ENCODE measurements at regions not wholly inside any gene's neighbourhood (a gene's known extent, or its start where the extent isn't known, plus 50 kb on each side); places are given as distances from the start of the nearest gene placed in this dataset.

DNA sequence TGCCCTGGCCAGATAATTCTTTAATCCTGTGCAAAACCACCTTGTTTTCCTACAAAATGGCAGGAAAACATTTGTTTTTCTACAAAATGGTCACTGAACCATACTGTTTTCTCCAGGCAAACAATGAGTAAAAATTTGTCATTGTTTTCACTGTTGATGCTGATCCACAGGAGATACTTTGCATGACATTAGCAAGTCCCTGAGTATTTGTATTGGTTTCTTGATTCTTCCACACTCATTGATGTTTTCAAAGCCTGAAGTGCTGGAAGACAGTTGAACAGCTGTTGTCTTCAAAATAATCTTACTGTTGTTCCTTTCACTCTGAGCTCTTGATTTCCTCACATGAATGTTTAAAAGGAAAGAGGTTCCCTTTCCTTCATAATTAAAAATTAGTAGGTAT lies 123.1 kb upstream of the HTR2A start:
- no peak overlapping the region for H3K27ac Mint-ChIP-seq (ENCODE audit: low read depth)

GRCh38 chr13:47017476-47017875 lies 120.6 kb upstream of the HTR2A start:
- Mint-ChIP-seq H3K36me3 (ENCODE audit: insufficient read depth) (no peaks in the 10 kb centered on the region), H3K4me1 (no peaks in the 10 kb centered on the region), H3K27me3 (no peaks in the 10 kb centered on the region), H3K9me3 (no peaks in the 10 kb centered on the region), H3K27ac (ENCODE audit: low read depth) (no peak overlapping the region), H3K4me3 (no peak overlapping the region)
- ATAC-seq (replicated peaks; ENCODE audit: extremely low read depth, poor library complexity, severe bottlenecking) (no peak), DNase-seq (ENCODE audit: low spot score in 2 of 2) (no peak)

More for the DNA sequence above, 123.1 kb upstream of the HTR2A start:
- no peak for ATAC-seq (replicated peaks; ENCODE audit: extremely low read depth, poor library complexity, severe bottlenecking)
- no peak overlapping the region for H3K4me3 Mint-ChIP-seq
- no peaks in the 10 kb centered on the region for H3K36me3 Mint-ChIP-seq (ENCODE audit: insufficient read depth)
- no peak for DNase-seq (ENCODE audit: low spot score in 2 of 2)
- H3K27me3 Mint-ChIP-seq: peaks cover 6% of the 10 kb centered on the region
- no peaks in the 10 kb centered on the region for H3K4me1 Mint-ChIP-seq
- H3K9me3 Mint-ChIP-seq: no peaks in the 10 kb centered on the region

DNA sequence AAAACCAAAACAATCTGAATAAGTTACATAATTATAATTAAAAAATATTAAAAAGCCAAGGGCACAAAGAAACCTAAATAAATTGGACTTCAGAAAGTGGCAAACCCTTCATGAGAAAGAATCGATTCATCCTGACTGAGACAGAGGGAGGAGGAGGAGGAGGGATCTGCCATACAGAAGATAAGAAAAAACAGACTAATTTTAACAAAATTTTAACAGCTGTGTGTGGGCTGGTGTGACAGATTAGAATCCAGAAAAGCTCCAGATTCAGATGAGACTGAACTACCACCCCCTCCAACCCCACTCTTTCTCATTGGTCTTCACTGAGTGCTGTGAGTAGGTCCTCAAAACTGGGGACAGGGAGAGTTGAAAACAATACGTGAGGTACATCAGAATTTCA lies 111.5 kb upstream of the HTR2A start:
- no peak overlapping the region for H3K27ac Mint-ChIP-seq (ENCODE audit: low read depth)
- DNase-seq (ENCODE audit: low spot score in 2 of 2) (no peak), ATAC-seq (replicated peaks; ENCODE audit: extremely low read depth, poor library complexity, severe bottlenecking) (no peak)
- peaks cover 19% of the 10 kb centered on the region for H3K27me3 Mint-ChIP-seq
- peaks cover 2% of the 10 kb centered on the region for H3K36me3 Mint-ChIP-seq (ENCODE audit: insufficient read depth)
- no peaks in the 10 kb centered on the region for H3K4me1 Mint-ChIP-seq
- no peaks in the 10 kb centered on the region for H3K9me3 Mint-ChIP-seq
- no peak overlapping the region for H3K4me3 Mint-ChIP-seq

GRCh38 chr13:47005756-47006414 lies 109.0 kb upstream of the HTR2A start:
- no peak overlapping the region for H3K4me3 Mint-ChIP-seq
- H3K9me3 Mint-ChIP-seq: no peaks in the 10 kb centered on the region
- peaks cover 2% of the 10 kb centered on the region for H3K36me3 Mint-ChIP-seq (ENCODE audit: insufficient read depth)
- H3K4me1 Mint-ChIP-seq: no peaks in the 10 kb centered on the region
- no peak for ATAC-seq (replicated peaks; ENCODE audit: extremely low read depth, poor library complexity, severe bottlenecking)
- H3K27me3 Mint-ChIP-seq: peaks cover 19% of the 10 kb centered on the region
- DNase-seq (ENCODE audit: low spot score in 2 of 2): no peak
- no peak overlapping the region for H3K27ac Mint-ChIP-seq (ENCODE audit: low read depth)

GRCh38 chr13:47004540-47004939 lies 107.7 kb upstream of the HTR2A start:
- Mint-ChIP-seq H3K27ac (ENCODE audit: low read depth) (no peak overlapping the region), H3K4me1 (no peaks in the 10 kb centered on the region)
- no peak for ATAC-seq (replicated peaks; ENCODE audit: extremely low read depth, poor library complexity, severe bottlenecking)

DNA sequence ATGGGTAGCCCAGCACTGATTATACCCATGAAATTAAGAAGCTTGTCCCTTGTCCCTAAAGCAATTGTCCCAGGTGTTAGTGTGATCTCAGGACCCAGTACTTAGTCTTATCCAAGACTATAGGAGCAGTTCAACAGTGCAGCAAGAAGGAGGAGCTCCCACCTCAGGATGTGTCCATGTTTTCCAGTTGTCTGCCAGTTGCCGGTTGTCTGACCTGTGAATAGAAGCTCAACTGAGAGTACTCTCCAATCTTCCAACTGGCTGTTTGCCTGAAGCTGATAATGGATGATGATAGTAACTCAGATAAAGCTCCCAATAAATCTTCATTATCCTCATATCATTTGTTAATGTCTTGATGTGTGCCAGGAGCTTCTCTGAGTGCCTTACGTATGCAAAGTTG lies 107.2 kb upstream of the HTR2A start:
- no peaks in the 10 kb centered on the region for H3K4me1 Mint-ChIP-seq
- ATAC-seq (replicated peaks; ENCODE audit: extremely low read depth, poor library complexity, severe bottlenecking) (no peak), DNase-seq (ENCODE audit: low spot score in 2 of 2) (no peak)
- no peaks in the 10 kb centered on the region for H3K9me3 Mint-ChIP-seq
- no peak overlapping the region for H3K27ac Mint-ChIP-seq (ENCODE audit: low read depth)
- peaks cover 19% of the 10 kb centered on the region for H3K27me3 Mint-ChIP-seq
- H3K36me3 Mint-ChIP-seq (ENCODE audit: insufficient read depth): no peaks in the 10 kb centered on the region
- no peak overlapping the region for H3K4me3 Mint-ChIP-seq

More at GRCh38 chr13:47004540-47004939, 107.7 kb upstream of the HTR2A start:
- Mint-ChIP-seq H3K27me3 (peaks cover 19% of the 10 kb centered on the region), H3K36me3 (ENCODE audit: insufficient read depth) (no peaks in the 10 kb centered on the region), H3K9me3 (no peaks in the 10 kb centered on the region), H3K4me3 (no peak overlapping the region)
- no peak for DNase-seq (ENCODE audit: low spot score in 2 of 2)

- H3K4me3 Mint-ChIP-seq: no peak overlapping the region
- no peaks in the 10 kb centered on the region for H3K4me1 Mint-ChIP-seq
- H3K27me3 Mint-ChIP-seq: peaks cover 14% of the 10 kb centered on the region
- no peak for ATAC-seq (replicated peaks; ENCODE audit: extremely low read depth, poor library complexity, severe bottlenecking)
- H3K9me3 Mint-ChIP-seq: no peaks in the 10 kb centered on the region
- H3K36me3 Mint-ChIP-seq (ENCODE audit: insufficient read depth): no peaks in the 10 kb centered on the region
- H3K27ac Mint-ChIP-seq (ENCODE audit: low read depth): no peak overlapping the region
- DNase-seq (ENCODE audit: low spot score in 2 of 2): no peak
Measured at GRCh38 chr13:47000165-47000564, 103.3 kb upstream of the HTR2A start.

DNA sequence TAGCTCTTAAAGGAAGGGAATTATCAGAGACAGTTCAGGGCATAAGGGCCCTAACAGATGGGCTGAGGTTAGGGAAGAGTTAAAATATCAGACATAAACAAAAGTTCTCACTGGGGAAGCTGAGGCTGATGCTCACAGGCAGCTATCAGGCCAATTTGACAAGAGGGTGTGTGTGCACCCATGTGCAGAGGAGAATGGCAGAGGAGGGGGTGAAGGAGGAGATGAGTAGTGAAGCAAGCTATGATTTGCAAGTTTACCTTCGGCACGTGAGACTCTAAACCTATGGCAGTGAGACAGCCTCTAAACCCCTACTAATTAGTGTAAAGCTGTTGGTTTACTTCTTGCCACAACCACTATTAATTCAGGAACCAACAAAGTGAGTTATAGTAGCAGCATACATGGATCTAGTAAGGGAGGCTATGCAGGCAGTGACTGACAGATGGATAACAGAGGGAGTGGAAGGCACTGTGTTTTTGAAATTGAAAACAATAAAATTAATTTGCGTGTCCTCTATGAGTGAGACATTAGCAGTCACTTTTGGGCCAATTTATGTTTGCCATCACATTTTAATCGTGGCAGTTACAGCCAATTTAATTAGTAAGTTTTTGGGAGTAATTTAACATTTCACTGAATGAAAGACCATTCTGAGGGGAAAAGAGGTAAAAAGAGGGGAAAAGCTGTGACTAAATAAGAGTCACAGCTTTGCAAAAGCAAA lies 99.6 kb upstream of the HTR2A start:
- ATAC-seq (replicated peaks; ENCODE audit: extremely low read depth, poor library complexity, severe bottlenecking) (no peak), DNase-seq (ENCODE audit: low spot score in 2 of 2) (no peak)
- H3K27ac Mint-ChIP-seq (ENCODE audit: low read depth): no peak overlapping the region
- no peaks in the 10 kb centered on the region for H3K36me3 Mint-ChIP-seq (ENCODE audit: insufficient read depth)
- no peaks in the 10 kb centered on the region for H3K4me1 Mint-ChIP-seq
- H3K4me3 Mint-ChIP-seq: no peak overlapping the region
- H3K9me3 Mint-ChIP-seq: no peaks in the 10 kb centered on the region
- H3K27me3 Mint-ChIP-seq: no peaks in the 10 kb centered on the region

GRCh38 chr13:46995874-46996273 lies 99.0 kb upstream of the HTR2A start:
- H3K36me3 Mint-ChIP-seq (ENCODE audit: insufficient read depth): no peaks in the 10 kb centered on the region
- no peaks in the 10 kb centered on the region for H3K9me3 Mint-ChIP-seq
- no peak overlapping the region for H3K4me3 Mint-ChIP-seq
- no peak overlapping the region for H3K27ac Mint-ChIP-seq (ENCODE audit: low read depth)
- no peaks in the 10 kb centered on the region for H3K4me1 Mint-ChIP-seq
- no peak for DNase-seq (ENCODE audit: low spot score in 2 of 2)
- H3K27me3 Mint-ChIP-seq: no peaks in the 10 kb centered on the region
- ATAC-seq (replicated peaks; ENCODE audit: extremely low read depth, poor library complexity, severe bottlenecking): no peak

GRCh38 chr13:46994492-46994891 lies 97.6 kb upstream of the HTR2A start:
- no peaks in the 10 kb centered on the region for H3K4me1 Mint-ChIP-seq
- no peaks in the 10 kb centered on the region for H3K36me3 Mint-ChIP-seq (ENCODE audit: insufficient read depth)
- ATAC-seq (replicated peaks; ENCODE audit: extremely low read depth, poor library complexity, severe bottlenecking): no peak
- no peak for DNase-seq (ENCODE audit: low spot score in 2 of 2)
- H3K27me3 Mint-ChIP-seq: peaks cover 6% of the 10 kb centered on the region
- no peaks in the 10 kb centered on the region for H3K9me3 Mint-ChIP-seq
- no peak overlapping the region for H3K27ac Mint-ChIP-seq (ENCODE audit: low read depth)
- no peak overlapping the region for H3K4me3 Mint-ChIP-seq

- DNase-seq (ENCODE audit: low spot score in 2 of 2): no peak
- H3K36me3 Mint-ChIP-seq (ENCODE audit: insufficient read depth): no peaks in the 10 kb centered on the region
- H3K9me3 Mint-ChIP-seq: no peaks in the 10 kb centered on the region
- no peak for ATAC-seq (replicated peaks; ENCODE audit: extremely low read depth, poor library complexity, severe bottlenecking)
- H3K4me1 Mint-ChIP-seq: no peaks in the 10 kb centered on the region
- peaks cover 24% of the 10 kb centered on the region for H3K27me3 Mint-ChIP-seq
- no peak overlapping the region for H3K27ac Mint-ChIP-seq (ENCODE audit: low read depth)
- H3K4me3 Mint-ChIP-seq: no peak overlapping the region
Measured at GRCh38 chr13:46992383-46992952, 95.6 kb upstream of the HTR2A start.

DNA sequence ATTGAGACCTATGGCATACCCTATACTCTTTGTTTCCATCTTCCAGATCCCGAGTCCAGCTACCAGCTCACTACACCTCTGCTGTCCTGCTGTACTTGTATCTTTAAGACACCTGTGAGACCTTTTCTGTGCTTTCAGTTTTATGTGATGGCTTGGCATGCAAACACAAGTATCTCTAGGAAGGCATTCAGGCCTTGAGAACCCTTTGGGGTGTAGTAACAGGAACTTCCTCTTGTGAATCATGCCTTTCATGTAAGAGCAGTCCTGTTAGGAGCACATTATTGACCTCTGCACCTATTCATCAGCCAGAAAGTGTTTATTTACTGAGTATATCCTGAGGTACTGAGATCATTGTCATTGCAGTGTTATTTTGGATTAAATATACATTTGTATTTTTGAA lies 87.0 kb upstream of the HTR2A start:
- no peaks in the 10 kb centered on the region for H3K9me3 Mint-ChIP-seq
- H3K27ac Mint-ChIP-seq (ENCODE audit: low read depth): no peak overlapping the region
- H3K27me3 Mint-ChIP-seq: peaks cover 15% of the 10 kb centered on the region
- ATAC-seq (replicated peaks; ENCODE audit: extremely low read depth, poor library complexity, severe bottlenecking): peak; percentile 14
- no peak for DNase-seq (ENCODE audit: low spot score in 2 of 2)
- peak overlapping the region; percentile 2 for H3K4me3 Mint-ChIP-seq
- peaks cover 3% of the 10 kb centered on the region for H3K36me3 Mint-ChIP-seq (ENCODE audit: insufficient read depth)
- peaks cover 9% of the 10 kb centered on the region for H3K4me1 Mint-ChIP-seq

Measured in central memory CD8-positive, alpha-beta T cell (primary cell).